NCI-H226 (cell line): ENCODE measurements at regions not wholly inside any gene's neighbourhood (a gene's known extent, or its start where the extent isn't known, plus 50 kb on each side); places are given as distances from the start of the nearest gene placed in this dataset.
"Not testable (repeated sequence)": the region's sequence is repeated elsewhere in the genome, so short reads cannot be mapped to it uniquely, and the experiment has no call there.

Experiments
- DNase-seq: peaks from one replicate; pipeline ENCODE4 v3.0.0-alpha.2; 2015

- no peak for DNase-seq
Measured at GRCh38 chr2:52658598-52658997, 1109.0 kb upstream of the CHAC2 start.

GRCh38 chr2:52639692-52640091 is 1127.9 kb upstream of the CHAC2 start:
- DNase-seq, result no peak

- DNase-seq, result no peak
Measured at GRCh38 chr2:52632543-52632942, 1135.1 kb upstream of the CHAC2 start.

- no peak for DNase-seq
Measured at GRCh38 chr2:52629944-52630343, 1137.7 kb upstream of the CHAC2 start.

- DNase-seq, result no peak
Measured at GRCh38 chr2:52629531-52629930, 1138.1 kb upstream of the CHAC2 start.

GRCh38 chr2:52622266-52622665 is 1145.3 kb upstream of the CHAC2 start:
- no peak for DNase-seq

- DNase-seq, result no peak
Measured at GRCh38 chr2:52613064-52613463, 1154.5 kb upstream of the CHAC2 start.

GRCh38 chr2:52611759-52612158 is 1155.8 kb upstream of the CHAC2 start:
- no peak for DNase-seq

GRCh38 chr2:52608030-52608429 is 1159.6 kb upstream of the CHAC2 start:
- DNase-seq, result no peak

GRCh38 chr2:52597346-52597745 is 1170.3 kb upstream of the CHAC2 start:
- no peak for DNase-seq

GRCh38 chr2:52594026-52594425 is 1173.6 kb upstream of the CHAC2 start:
- no peak for DNase-seq

- not testable (repeated sequence) for DNase-seq
Measured at GRCh38 chr2:52584071-52584470, 1183.5 kb upstream of the CHAC2 start.

- no peak for DNase-seq
Measured at GRCh38 chr2:52572469-52572894, 1195.1 kb upstream of the CHAC2 start.

GRCh38 chr2:52571380-52572347 is 1195.9 kb upstream of the CHAC2 start:
- no peak for DNase-seq

GRCh38 chr2:52570716-52571115 is 1196.9 kb upstream of the CHAC2 start:
- DNase-seq, result no peak

- no peak for DNase-seq
Measured at GRCh38 chr2:52563151-52563550, 1204.5 kb upstream of the CHAC2 start.

GRCh38 chr2:52558265-52558664 is 1209.3 kb upstream of the CHAC2 start:
- DNase-seq, result no peak

- DNase-seq, result no peak
Measured at GRCh38 chr2:52542297-52542696, 1225.3 kb upstream of the CHAC2 start.

- no peak for DNase-seq
Measured at GRCh38 chr2:52539026-52539970, 1228.3 kb upstream of the CHAC2 start.

GRCh38 chr2:52537588-52537987 is 1230.0 kb upstream of the CHAC2 start:
- no peak for DNase-seq

- no peak for DNase-seq
Measured at GRCh38 chr2:52536929-52537460, 1230.6 kb upstream of the CHAC2 start.

GRCh38 chr2:52532956-52533355 is 1234.6 kb upstream of the CHAC2 start:
- no peak for DNase-seq

GRCh38 chr2:52526735-52527134 is 1240.9 kb upstream of the CHAC2 start:
- no peak for DNase-seq
